DND-41 (cell line): ENCODE measurements at regions not wholly inside any gene's neighbourhood (a gene's known extent, or its start where the extent isn't known, plus 50 kb on each side); places are given as distances from the start of the nearest gene placed in this dataset.
"Not testable (repeated sequence)": the region's sequence is repeated elsewhere in the genome, so short reads cannot be mapped to it uniquely, and the experiment has no call there.

Experiments used
- ATAC-seq: fragments of 200-7000 bp; cut with Tn5 transposase; 3 replicates; pipeline ENCODE4 v1.9.1; 2021; ENCODE audit warnings: low read depth; ENCODE audit not compliant: insufficient read depth
- DNase-seq: peaks from one replicate; pipeline ENCODE4 v3.0.0-alpha.2; 2020
- H2AFZ ChIP-seq: 2 replicates; pipeline ENCODE4 v1.6.0; 2012; ENCODE audit warnings: low read depth, low read length
- H3K27ac ChIP-seq: 2 replicates; pipeline ENCODE4 v1.5.1; 2012; ENCODE audit warnings: low read length, inconsistent platforms
- H3K27me3 ChIP-seq: fragments of 200-600 bp; sonication (generic); 2 replicates; pipeline ENCODE4 v1.6.0; 2012; ENCODE audit warnings: low read length, mild to moderate bottlenecking, inconsistent platforms; ENCODE audit not compliant: insufficient read depth, poor library complexity
- H3K36me3 ChIP-seq: 2 replicates; pipeline ENCODE4 v1.5.1; 2012; ENCODE audit warnings: low read length, inconsistent platforms; ENCODE audit not compliant: insufficient read depth
- H3K4me1 ChIP-seq: 2 replicates; pipeline ENCODE4 v1.5.1; 2012; ENCODE audit warnings: mild to moderate bottlenecking, low read length; ENCODE audit not compliant: insufficient read depth
- H3K4me2 ChIP-seq: 2 replicates; pipeline ENCODE4 v1.6.0; 2012; ENCODE audit warnings: mild to moderate bottlenecking, moderate library complexity, low read length, inconsistent platforms; ENCODE audit not compliant: insufficient read depth
- H3K4me3 ChIP-seq, 2 experiments: fragments of 200-600 bp in 1 of 2; shearing (Covaris generic) in 1 of 2; 2 replicates each; pipeline ENCODE4 v1.5.1; 2012 to 2016; ENCODE audit warnings: inconsistent platforms in 2 of 2, low read length in 2 of 2, mild to moderate bottlenecking in 2 of 2, low read depth in 1 of 2, moderate library complexity in 1 of 2
- H3K79me2 ChIP-seq: 2 replicates; pipeline ENCODE4 v1.6.0; 2012; ENCODE audit warnings: low read length, inconsistent platforms; ENCODE audit not compliant: insufficient read depth
- H3K9ac ChIP-seq: 2 replicates; pipeline ENCODE4 v1.6.0; 2012; ENCODE audit warnings: low read depth, mild to moderate bottlenecking, inconsistent platforms, low read length, moderate library complexity
- H3K9me3 ChIP-seq: 2 replicates; pipeline ENCODE4 v1.5.1; 2012; ENCODE audit warnings: low read length, moderate library complexity, mild to moderate bottlenecking, inconsistent platforms; ENCODE audit not compliant: insufficient read depth, severe bottlenecking
- H4K20me1 ChIP-seq: 2 replicates; pipeline ENCODE4 v1.6.0; 2012; ENCODE audit warnings: low read length; ENCODE audit not compliant: insufficient read depth
- CTCF ChIP-seq: IDR thresholded peaks from 2 replicates; pipeline ENCODE4 v1.5.1; 2012; ENCODE audit warnings: borderline replicate concordance, low read length, moderate library complexity, mild to moderate bottlenecking; ENCODE audit not compliant: poor library complexity, severe bottlenecking; ENCODE audit errors: extremely low read depth
- EZH2 ChIP-seq: IDR thresholded peaks from 3 replicates; pipeline ENCODE4 v1.6.1; 2012; ENCODE audit warnings: borderline replicate concordance, low read depth, mild to moderate bottlenecking, moderate library complexity, low read length, inconsistent platforms; ENCODE audit not compliant: severe bottlenecking

GRCh38 chr15:98085003-98085639 lies 124.6 kb downstream of the ARRDC4 start:
- ATAC-seq, result peak; percentile 48; the same call in 2 of the 3 replicates

GRCh38 chr15:98088307-98088945 lies 127.9 kb downstream of the ARRDC4 start:
- DNase-seq, H4K20me1 ChIP-seq, H3K27me3 ChIP-seq, H3K4me3 ChIP-seq, H3K79me2 ChIP-seq, H3K36me3 ChIP-seq, H3K27ac ChIP-seq, H3K9ac ChIP-seq, H3K4me2 ChIP-seq, H2AFZ ChIP-seq, H3K9me3 ChIP-seq: not testable (repeated sequence)
- ATAC-seq, result peak; percentile 91
- peaks cover 18% of the 10 kb centered on the region for H3K4me1 ChIP-seq

More at GRCh38 chr15:98085003-98085639, 124.6 kb downstream of the ARRDC4 start:
- Histone ChIP-seq H3K27ac (peak overlapping the region; percentile 73), H2AFZ (peak overlapping the region; percentile 53), H3K79me2 (no peaks in the 10 kb centered on the region), H3K4me1 (peaks cover 13% of the 10 kb centered on the region), H3K4me3 (no peak overlapping the region), H3K4me2 (no peak overlapping the region), H3K36me3 (no peaks in the 10 kb centered on the region), H3K27me3 (no peaks in the 10 kb centered on the region), H3K9ac (no peak overlapping the region; the same call in 1 of the 2 replicates), H3K9me3 (peaks cover 6% of the 10 kb centered on the region), H4K20me1 (no peaks in the 10 kb centered on the region)
- peak; percentile 84 for TF ChIP-seq CTCF
- no peak for TF ChIP-seq EZH2
- DNase-seq, result peak; percentile 70

- H2AFZ ChIP-seq, H4K20me1 ChIP-seq, H3K79me2 ChIP-seq, DNase-seq, H3K4me3 ChIP-seq, H3K27ac ChIP-seq, H3K9me3 ChIP-seq, H3K27me3 ChIP-seq, H3K4me2 ChIP-seq, H3K36me3 ChIP-seq, H3K9ac ChIP-seq: not testable (repeated sequence)
- H3K4me1 ChIP-seq, result peaks cover 18% of the 10 kb centered on the region
- peak; percentile 76 for ATAC-seq
Measured at GRCh38 chr15:98089352-98089751, 128.8 kb downstream of the ARRDC4 start.

- DNase-seq, ATAC-seq, H3K9me3 ChIP-seq, H3K36me3 ChIP-seq, H3K4me3 ChIP-seq, H2AFZ ChIP-seq, H3K4me2 ChIP-seq, H4K20me1 ChIP-seq, H3K9ac ChIP-seq, H3K4me1 ChIP-seq, H3K27me3 ChIP-seq, H3K79me2 ChIP-seq, H3K27ac ChIP-seq: not testable (repeated sequence)
Measured at GRCh38 chr15:98097986-98098385, 137.5 kb downstream of the ARRDC4 start.

GRCh38 chr15:98100606-98101005 lies 140.1 kb downstream of the ARRDC4 start:
- not testable (repeated sequence) for H2AFZ ChIP-seq, H3K79me2 ChIP-seq, H3K4me3 ChIP-seq, H3K9ac ChIP-seq, H3K9me3 ChIP-seq, DNase-seq, H3K4me2 ChIP-seq, ATAC-seq, H3K27me3 ChIP-seq, H3K36me3 ChIP-seq, H4K20me1 ChIP-seq, H3K27ac ChIP-seq
- H3K4me1 ChIP-seq, result peaks cover 10% of the 10 kb centered on the region; the same call in 1 of the 2 replicates
